Stimulated activated CD4-positive, alpha-beta T cell treated with anti-CD3 and anti-CD28 coated beads, Interleukin-15, amount 100 ng/mL, for 48 hours (primary cell): ENCODE measurements at regions not wholly inside any gene's neighbourhood (a gene's known extent, or its start where the extent isn't known, plus 50 kb on each side); places are given as distances from the start of the nearest gene placed in this dataset.
"Not testable (repeated sequence)": the region's sequence is repeated elsewhere in the genome, so short reads cannot be mapped to it uniquely, and the experiment has no call there.

Experiments used
- DNase-seq, 2 donors: peaks; one replicate each; pipeline ENCODE4 v3.0.0-alpha.2; 2020; ENCODE audit warnings: low read depth in 2 of 2

DNA sequence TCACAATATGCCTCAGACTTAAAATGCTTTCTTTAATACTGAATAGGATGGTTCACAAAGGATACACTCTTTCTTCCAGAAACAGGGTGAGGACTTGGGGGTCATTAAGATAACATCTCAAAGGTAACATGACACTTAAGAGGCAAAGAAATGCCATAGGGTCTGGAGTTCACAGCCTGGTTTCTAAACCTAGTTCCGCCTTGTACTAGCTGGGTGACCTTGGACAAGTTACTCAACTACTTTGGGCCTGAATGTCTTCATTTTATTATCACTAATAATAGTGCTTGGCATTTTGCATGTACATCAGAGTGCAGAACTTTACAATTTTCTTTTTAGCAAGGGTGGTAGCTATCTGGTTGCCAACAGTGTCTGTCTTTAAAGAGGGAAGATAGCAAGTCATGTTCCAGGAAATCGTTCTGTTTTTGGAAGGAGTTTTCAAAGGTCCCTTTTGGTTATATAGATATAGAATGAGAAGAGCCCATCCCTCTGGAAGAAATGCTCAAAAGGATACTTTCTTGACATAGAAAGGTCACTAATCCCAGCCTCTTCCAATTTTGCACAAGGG lies 257.8 kb downstream of the NUAK1 start:
- DNase-seq = no peak

DNA sequence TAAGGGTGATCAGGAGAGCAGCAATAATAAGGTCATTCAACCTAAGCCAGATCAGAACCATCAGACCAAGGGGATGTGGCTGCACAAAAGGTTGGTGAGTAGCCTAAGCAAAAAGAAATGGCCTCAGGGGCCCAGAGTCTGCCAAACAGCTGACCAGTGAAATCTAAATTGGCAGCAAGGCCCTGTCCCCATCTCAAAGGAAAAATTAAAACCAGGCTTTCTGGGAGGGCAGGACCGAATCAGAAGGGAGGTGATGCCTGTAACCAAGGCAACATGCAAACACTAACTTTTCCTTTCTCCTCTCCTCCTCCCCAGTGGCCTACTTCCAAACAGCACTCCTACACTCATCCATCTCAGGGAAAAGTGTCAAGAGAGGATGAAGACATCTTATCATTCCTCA lies 256.4 kb downstream of the NUAK1 start:
- DNase-seq = no peak

DNA sequence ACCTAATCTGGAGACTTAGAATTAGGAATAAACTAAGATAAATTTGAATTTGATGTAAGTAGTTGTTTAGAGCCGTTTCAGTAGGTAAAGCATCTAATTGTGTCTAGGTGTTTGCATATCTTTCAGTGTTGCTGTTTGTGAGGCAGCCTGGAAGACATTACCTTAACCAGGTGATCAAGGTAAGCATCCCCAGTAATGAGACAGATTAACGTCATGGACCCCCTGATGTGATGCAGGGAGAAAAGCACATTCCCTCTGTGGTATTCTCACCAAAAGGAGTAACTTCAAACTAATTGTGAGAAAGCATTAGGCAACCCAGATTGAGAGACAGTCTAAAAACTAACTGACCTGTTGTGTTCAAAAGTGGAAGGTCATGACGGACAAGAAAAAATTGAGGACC lies 251.6 kb downstream of the NUAK1 start:
- no peak for DNase-seq

DNA sequence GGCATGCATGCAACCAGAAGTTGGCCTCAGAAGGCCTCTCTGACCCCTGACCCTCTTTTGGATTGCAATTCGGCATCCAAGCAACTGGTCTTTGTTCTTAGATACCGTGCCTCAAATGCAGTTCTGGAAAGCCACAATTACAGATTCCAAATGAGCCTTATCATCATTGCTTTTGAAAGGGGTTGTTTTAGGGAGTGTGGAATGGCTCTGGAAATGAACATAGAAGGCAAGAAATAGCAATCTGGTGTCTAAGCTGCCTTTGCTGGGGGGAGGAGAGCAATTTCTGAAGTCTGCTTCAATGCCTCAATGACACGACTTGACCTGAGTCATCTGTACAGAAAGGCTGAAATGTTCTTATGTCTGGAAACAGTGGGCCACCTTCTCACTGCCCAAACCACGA lies 250.1 kb downstream of the NUAK1 start:
- no peak for DNase-seq

DNA sequence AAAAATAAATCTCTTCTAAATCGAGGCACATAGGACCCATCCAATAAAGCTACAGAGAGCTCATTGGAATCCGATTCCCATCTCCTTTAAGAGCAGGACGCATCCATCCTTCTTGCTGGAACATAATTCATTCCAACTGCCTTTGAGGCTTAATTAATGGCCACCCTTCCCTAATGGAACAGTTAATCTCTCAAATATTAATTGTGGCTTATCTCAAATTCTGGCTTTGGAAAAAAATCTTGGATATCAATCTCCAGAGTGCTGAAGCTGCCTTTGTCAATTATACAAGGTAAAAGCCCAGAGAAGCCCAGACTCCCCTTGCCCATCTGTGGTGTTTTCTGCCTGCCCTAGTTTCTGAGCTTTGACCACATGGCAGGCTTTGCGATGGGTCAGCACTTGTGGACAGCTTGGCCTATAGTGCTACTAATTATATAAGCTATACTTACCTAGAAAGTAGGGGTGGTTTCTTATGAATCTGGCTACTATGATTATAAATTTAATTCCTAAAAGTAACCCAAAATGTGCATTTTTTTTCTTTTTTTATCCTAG lies 246.3 kb downstream of the NUAK1 start:
- no peak for DNase-seq

DNA sequence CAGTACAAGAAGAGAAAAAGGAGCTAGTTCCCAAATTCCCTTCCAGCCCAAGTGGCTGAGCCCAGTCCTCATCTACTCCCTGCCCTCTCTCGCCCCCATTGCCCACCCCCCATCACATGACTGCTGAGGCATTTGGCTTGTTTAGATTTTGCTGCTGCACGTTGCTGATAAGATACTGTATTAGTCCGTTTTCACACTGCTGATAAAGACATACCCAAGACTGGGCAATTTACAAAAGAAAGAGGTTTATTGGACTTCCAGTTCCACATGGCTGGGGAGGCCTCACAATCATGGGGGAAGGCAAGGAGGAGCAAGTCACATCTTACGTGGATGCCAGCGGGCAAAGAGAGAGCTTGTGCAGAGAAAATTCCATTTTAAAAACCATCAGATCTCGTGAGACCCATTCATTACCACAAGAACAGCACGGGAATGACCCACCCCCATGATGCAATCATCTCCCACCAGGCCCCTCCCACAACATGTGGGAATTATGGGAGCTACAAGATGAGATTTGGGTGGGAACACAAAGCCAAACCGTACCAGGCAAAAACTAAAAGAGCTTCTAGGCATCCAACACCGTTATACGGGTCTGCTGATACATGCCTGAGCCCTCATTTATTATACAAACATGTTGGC lies 243.4 kb downstream of the NUAK1 start:
- DNase-seq = not testable (repeated sequence)

DNA sequence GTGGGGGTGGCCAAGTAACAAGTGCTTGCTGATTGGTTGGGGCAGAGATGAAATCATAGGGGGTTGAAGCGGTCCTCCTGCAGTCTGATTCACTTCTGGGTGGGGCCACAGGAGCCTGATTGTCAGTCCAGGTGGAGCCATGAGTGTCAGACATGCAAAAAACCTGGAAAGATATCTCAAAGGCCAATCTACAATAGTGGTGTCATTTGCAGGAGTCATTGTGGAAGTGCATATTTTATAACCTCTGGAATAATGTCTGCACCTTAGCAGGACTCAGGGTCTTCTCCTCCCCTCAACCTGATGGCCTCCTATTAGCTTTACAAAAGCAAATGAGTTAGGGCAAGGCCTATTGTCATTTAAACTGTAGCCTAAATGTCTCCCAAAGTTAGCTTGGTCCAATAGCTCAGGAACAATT lies 241.4 kb downstream of the NUAK1 start:
- no peak for DNase-seq

DNA sequence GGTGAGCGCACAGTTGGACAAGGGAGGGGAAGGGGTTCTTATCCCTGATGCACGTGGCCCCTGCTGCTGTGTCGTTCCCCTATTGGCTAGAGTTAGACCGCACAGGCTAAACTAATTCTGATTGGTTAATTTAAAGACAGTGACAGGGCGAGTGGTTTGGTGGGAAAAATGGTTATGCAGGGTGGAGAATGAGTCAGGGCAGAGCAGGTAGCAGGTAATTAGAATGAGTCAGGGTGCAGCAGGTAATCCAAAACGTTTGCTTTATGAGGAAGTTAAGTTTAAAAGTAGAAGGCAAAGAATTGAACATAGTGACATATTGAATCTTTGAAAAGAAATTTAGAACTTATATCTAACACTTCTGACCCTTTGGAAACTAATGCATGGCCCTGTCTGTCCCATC lies 240.5 kb downstream of the NUAK1 start:
- DNase-seq = not testable (repeated sequence)

DNA sequence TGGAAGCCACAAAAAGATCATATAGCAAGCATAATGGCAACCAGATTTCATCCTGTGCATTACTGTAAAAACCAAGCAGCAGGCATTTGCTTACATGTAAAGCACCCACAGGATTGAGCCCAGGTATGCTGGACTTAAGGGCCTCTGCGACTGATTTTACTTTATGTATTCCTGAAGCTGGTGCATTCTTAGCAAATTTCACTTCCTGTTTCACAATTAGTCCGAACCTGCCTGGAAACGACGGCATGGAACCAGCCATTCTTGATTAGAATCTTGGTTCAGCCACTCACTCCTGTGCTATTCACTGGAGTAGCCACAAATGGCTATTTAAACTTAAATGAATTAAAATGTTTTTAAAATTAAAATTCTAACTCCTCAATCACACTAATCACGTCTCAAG lies 239.2 kb downstream of the NUAK1 start:
- no peak for DNase-seq

DNA sequence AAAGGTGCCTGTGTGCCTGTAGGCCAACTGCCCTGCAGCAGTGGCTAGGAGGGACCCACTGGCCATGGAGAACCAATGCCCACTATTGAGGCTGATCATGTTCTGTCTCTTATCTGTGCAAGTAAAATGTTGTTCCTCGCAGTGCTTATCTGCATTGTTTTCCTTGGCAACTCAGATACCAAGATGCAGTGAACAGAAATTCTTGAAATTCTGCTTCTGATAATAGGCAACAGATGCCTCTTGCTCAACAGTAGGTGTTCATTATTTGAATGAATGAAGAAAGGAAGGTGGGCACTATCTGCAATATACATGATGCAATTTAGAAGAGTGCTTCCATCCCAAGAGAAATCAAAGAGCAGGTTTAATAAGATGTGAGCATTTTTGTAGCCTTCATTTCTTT lies 232.2 kb downstream of the NUAK1 start:
- DNase-seq = no peak

DNA sequence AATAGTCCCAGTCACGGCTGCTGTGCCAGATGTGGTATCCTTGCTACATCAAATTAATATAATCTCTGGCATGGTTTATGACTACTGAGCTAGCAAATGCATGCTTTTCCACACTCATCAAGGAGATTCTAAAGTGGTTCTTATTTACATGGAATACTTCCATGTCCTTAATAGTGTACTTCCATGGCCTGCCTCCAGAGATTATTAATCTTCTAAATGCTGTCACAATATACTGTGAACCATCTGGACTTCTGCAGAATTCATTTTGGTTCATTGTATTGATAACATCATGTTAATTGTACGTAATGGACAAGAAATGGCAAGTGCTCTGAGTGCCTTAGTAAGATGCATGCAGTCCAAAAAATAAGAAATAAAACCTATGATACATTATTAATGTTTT lies 230.8 kb downstream of the NUAK1 start:
- DNase-seq = no peak

DNA sequence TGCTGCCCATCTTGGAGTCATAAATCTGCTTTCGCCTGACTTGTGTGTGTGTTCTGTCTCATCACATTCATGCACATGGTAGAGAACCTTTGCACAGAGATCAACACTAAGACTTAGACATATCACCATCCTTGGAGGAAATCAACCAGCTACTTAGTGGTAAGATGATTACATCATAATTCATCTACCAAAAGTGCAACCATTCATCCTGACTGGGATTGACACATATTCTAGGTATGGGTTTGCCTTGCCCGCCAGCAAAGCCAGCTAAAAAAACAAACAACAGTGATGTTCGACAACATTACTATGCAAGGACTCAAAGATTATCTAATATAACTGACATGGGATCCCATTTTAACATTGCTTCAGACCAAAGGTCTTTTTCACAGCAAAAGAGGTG lies 228.7 kb downstream of the NUAK1 start:
- DNase-seq = no peak

DNA sequence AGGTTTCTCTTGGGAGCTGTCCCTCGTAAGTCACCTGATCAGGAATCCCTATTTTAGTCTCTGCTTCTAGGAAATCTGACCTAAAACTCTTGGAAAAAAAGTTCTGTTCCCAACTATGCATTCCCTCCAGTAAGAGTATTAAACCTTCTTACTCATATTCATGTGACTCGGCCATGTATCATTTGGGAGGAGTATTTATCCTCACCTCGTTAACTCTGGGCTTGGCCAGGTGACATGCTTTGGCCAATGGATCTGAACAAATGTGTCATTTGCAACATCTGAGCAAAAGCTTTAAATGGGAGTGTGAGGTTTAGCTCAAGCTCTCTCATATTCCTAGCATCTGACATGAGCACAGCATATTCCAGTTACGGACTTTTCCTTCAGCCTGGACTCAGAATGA lies 226.8 kb downstream of the NUAK1 start:
- DNase-seq = no peak

DNA sequence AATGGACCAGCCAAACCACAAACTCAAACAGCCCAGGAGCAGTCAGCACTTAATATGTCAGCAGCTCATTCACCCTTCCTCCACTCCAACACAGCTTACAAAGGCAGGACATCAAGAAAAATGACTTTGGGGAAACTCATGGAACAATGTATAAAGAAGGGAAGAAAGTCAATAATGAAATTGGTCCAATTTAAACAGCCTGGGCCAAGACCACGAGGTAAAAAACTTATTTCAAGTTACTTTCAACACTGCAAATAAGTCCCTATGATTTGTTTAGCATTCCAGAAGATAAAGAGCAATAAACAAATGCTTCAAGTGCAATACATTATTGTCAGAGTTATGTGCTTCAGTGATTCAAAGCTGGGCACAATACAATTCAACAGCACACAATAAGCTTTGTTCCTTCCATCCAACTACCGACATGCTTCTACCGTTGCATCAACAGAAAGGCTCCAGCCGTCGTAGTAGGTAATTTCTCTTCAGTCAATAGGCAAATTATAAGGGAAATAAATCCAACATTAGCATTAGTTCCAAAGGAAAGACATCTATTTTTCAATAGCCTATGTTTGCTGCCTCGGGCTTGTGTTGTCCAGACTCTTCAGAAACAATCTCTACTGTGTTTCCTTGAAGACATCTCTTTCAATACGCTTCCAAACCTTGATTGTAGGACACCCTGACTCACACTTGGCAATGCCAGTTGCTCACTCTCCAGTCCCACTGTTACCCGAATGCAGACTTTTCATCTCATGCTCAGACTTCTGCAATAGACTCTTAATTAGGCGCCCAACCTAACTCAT lies 225.7 kb downstream of the NUAK1 start:
- no peak for DNase-seq

DNA sequence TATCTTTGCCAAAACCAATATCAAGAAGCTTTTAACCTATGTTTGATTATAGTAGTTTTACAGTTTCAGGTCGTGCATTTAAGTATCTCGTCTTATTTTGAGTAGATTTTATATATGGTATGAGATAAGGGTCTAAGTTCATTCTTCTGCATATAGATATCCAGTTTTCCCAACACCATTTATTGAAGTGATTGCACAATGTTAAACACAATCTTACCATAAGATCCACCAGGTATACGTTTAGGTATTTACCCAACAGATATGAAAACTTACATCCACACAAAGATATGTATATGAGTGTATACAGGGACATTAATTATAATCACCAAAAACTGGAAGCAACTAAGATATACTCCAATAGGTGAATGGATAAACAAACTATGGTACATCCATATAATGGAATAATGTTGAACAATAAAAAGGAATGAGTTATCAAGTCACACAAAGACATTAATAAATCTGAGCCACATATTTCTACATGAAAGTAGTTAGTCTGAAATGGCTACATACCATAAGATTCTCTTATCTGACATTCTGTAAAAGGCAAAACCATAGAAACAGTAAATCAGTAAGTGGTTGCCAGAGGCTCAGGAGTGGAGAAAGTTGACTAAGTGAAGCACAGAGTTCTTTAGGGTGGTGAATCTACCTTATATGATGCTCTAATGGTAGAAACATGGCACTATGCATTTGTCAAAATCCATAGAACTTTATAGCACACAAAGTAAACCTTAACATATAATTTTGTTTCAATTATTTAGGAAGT lies 222.6 kb downstream of the NUAK1 start:
- no peak for DNase-seq

DNA sequence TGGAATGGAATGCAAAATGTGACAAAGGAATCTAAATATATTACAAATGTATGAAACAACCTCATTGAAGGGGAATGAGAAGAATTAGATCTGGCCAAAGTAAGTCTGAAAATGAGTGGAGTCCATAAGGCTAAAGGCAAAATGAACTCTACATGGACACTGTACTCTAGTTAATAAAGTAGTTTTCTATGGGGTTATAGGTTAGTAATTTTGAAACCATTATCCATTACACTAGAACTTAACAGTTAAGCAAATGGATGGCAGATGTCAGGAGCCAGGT lies 222.1 kb downstream of the NUAK1 start:
- DNase-seq = no peak

DNA sequence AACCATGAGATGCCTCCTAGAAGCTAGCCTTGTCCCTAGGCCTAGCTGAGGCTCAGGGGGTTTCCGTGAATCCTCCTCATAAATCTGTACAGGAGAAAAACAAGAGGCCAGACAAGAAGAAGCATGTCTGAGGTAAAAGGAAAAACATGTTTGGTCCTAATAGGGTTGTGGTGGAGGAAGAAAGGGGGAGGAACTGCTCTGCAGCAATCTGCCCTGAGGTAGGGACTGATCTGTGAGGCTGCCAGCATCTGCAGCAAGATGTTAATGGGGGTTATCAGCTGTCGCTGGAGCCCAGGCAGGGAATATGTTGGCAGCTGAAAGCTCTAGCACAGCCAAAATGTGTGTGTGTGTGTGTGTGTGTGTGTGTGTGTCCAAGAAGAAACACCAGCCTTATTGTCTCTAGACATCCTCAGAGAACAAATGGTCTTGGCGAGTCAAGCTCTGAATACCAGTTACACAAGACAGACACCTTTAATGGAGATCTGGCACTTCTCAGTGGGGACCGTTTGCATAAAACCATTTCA lies 218.5 kb downstream of the NUAK1 start:
- no peak for DNase-seq

DNA sequence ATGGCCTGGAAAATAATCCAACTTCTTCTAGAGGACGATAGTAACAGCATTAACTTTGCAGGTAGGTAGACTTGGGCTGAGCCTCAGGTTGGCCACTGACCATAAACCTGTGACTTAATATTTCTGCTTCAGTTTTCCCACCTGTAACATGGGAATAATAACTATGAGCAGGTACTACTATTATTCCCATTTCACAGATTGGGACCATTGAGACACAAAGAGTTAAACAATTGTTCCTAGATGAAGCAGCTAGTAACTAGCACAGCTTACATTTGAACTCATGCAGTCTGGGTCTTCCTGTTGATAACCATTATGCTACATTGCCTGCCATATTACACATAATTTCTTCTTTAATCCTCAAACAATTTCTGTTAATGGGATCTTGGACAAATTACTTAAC lies 217.7 kb downstream of the NUAK1 start:
- DNase-seq = no peak

DNA sequence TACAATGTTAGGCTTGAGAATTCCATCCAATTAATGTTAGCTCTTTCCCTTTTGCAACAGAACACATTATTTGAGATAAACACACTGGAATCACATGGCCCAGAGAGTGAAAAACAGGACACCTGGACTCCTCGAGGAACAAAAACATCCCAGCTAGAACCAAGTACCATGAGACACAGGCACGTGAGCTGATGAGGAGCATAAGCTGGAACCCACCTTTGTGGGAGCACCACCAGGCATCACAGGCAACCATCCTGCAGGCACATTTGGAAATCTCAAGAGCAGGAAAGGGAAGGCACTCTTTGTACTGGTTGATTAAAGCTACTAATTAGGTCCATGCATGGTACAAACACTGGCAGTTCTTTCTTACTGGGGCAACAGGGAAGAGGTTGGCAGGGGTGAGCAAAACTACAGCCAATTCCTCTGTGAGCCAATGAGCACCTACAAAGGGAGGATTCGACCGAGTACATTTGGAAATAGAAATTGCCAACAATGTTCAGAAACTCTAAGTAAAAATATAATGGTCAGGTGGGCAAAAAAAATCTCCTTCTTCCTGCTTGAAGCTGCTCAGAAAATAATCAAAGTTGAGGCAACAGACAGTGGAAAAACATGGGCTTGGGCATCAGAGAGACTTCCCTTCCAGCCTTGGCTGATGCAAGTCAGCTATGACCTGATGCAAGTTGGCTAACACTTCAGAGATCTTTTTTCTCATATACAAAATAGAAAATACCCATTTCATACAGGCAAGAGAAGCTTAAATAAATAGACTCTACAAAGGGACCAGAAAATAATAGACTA lies 216.7 kb downstream of the NUAK1 start:
- DNase-seq = no peak

DNA sequence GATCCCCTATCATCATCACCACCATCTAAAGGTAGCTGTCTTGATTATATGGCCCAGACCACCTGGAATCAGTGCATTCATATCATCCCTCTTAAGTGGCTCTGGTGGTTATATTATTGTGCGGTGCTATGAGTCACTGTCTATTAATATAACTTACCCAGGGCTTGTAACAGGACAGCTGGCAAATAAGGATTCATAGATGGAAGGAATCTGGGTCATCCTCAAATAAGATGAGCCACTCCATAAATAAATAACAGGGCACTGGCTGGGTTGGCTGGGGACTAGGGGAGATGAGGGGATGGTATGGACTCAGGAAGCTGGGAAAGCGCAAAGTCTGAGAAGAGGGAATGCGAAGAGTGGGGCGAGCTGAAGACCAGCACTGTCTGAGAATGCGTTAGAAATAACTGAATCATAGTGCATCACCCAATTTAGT lies 216.1 kb downstream of the NUAK1 start:
- DNase-seq = no peak

DNA sequence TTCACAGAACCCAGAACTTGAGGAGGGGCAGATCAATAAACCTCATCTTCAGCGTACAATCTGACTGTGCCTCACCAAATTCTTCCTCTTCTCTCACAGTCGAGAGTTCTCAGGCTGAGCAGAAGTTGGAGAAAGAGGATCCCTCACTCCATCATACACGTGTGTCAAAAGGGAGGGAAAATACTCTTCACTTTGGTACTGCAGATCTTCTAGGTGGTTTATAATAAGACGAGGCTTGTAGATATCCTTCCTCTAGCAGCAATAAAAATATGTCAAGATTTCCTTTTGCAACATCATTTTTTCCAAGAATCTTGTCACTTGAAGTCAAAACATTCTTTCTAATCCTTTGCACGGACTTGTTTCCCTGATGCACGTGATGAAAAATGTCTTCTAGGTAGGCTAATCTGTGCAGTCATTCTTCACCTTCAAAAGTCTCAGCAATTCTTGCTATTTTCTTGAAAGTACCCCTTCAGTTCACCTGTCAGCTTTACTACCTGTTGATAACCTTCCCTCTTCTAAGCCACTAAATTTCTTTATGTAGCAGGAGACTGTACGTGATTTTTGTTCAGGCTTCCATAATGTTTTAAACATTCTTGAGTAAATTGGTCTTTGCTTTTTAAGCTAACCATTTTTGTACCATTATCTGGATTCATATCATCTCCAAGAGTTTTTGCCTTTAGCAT lies 214.1 kb downstream of the NUAK1 start:
- DNase-seq = no peak
